SK-N-SH treated with all-trans-retinoic acid at 6 μM for 48 hours (cell line): ENCODE measurements at regions not wholly inside any gene's neighbourhood (a gene's known extent, or its start where the extent isn't known, plus 50 kb on each side); places are given as distances from the start of the nearest gene placed in this dataset.

Source experiments
- ARNTL ChIP-seq: fragments of 450-650 bp; formaldehyde crosslinking; IDR thresholded peaks from 2 replicates; pipeline ENCODE4 v1.5.0; 2020; ENCODE audit warnings: low read depth, mild to moderate bottlenecking, moderate library complexity, borderline replicate concordance
- ESRRG ChIP-seq: fragments of 250-450 bp; sonication (Bioruptor Pico); IDR thresholded peaks from 2 replicates; pipeline ENCODE4 v1.6.1; 2021; ENCODE audit warnings: mild to moderate bottlenecking
- ISL1 ChIP-seq: fragments of 250-450 bp; sonication (Bioruptor Pico); IDR thresholded peaks from 2 replicates; pipeline ENCODE4 v2.1.2; 2022; ENCODE audit warnings: mild to moderate bottlenecking, moderate library complexity
- OSR1 ChIP-seq: fragments of 250-450 bp; sonication (Bioruptor Pico); IDR thresholded peaks from 2 replicates; pipeline ENCODE4 v1.8.0; 2022; ENCODE audit warnings: moderate library complexity, mild to moderate bottlenecking, inconsistent platforms
- TOX ChIP-seq: fragments of 250-450 bp; sonication (Bioruptor Pico); IDR thresholded peaks from 2 replicates; pipeline ENCODE4 v1.8.0; 2021; ENCODE audit warnings: mild to moderate bottlenecking, moderate library complexity, borderline replicate concordance
- ZC3H10 ChIP-seq: fragments of 250-450 bp; sonication (Bioruptor Pico); IDR thresholded peaks from 2 replicates; pipeline ENCODE4 v1.5.1; 2021; ENCODE audit warnings: mild to moderate bottlenecking, moderate library complexity
- ZFP30 ChIP-seq: fragments of 450-650 bp; formaldehyde crosslinking; IDR thresholded peaks from 2 replicates; pipeline ENCODE4 v1.5.0; 2022; ENCODE audit warnings: mild to moderate bottlenecking, moderate library complexity
- ZNF565 ChIP-seq: fragments of 450-650 bp; formaldehyde crosslinking; conservative IDR thresholded peaks from 2 replicates; pipeline ENCODE4 v1.5.0; 2020; ENCODE audit warnings: low read depth, mild to moderate bottlenecking, moderate library complexity
- ZNF70 ChIP-seq: fragments of 450-650 bp; formaldehyde crosslinking; IDR thresholded peaks from 2 replicates; pipeline ENCODE4 v1.5.0; 2020; ENCODE audit warnings: mild to moderate bottlenecking, moderate library complexity
- ZNF8 ChIP-seq: fragments of 450-650 bp; formaldehyde crosslinking; IDR thresholded peaks from 2 replicates; pipeline ENCODE4 v1.5.0; 2020; ENCODE audit warnings: mild to moderate bottlenecking, moderate library complexity
- TF ChIP-seq, protein P1 (sequence below): fragments of 250-450 bp; sonication (Bioruptor Pico); IDR thresholded peaks from 2 replicates; pipeline ENCODE4 v1.8.0; 2020; ENCODE audit warnings: mild to moderate bottlenecking, moderate library complexity, borderline replicate concordance
- TF ChIP-seq, protein P2 (sequence below): fragments of 250-450 bp; sonication (Bioruptor Pico); IDR thresholded peaks from 2 replicates; pipeline ENCODE4 v1.5.1; 2021; ENCODE audit warnings: mild to moderate bottlenecking, moderate library complexity
- TF ChIP-seq, protein P3 (sequence below): fragments of 250-450 bp; sonication (Bioruptor Pico); IDR thresholded peaks from 2 replicates; pipeline ENCODE4 v1.5.0; 2020; ENCODE audit warnings: mild to moderate bottlenecking, moderate library complexity

DNA sequence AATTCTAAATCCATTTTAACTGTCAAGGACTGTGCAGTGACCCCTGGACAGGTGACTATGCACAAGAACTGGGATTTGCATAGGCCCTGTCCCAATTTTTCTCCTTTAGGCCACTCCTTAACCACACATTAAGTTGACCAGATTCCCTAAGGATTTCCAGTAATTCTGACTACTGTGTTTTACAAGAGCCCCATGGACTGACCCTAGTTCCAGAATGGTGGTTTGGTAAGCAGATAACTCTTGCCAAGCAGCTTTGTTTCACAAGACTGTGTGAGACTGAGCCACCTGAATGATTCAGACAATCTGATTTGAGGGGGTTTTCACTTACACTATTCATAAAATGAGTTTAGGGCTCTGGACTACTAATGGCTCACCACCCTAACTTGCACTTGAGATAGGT, 535.8 kb downstream of the ZBBX start:
- no peak for TF ChIP-seq ZC3H10 (CRISPR knock-in tag)
- TF ChIP-seq ARNTL (CRISPR knock-in tag), result no peak
- TF ChIP-seq, protein P1, sequence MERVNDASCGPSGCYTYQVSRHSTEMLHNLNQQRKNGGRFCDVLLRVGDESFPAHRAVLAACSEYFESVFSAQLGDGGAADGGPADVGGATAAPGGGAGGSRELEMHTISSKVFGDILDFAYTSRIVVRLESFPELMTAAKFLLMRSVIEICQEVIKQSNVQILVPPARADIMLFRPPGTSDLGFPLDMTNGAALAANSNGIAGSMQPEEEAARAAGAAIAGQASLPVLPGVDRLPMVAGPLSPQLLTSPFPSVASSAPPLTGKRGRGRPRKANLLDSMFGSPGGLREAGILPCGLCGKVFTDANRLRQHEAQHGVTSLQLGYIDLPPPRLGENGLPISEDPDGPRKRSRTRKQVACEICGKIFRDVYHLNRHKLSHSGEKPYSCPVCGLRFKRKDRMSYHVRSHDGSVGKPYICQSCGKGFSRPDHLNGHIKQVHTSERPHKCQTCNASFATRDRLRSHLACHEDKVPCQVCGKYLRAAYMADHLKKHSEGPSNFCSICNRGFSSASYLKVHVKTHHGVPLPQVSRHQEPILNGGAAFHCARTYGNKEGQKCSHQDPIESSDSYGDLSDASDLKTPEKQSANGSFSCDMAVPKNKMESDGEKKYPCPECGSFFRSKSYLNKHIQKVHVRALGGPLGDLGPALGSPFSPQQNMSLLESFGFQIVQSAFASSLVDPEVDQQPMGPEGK, result no peak
- TF ChIP-seq, protein P2, sequence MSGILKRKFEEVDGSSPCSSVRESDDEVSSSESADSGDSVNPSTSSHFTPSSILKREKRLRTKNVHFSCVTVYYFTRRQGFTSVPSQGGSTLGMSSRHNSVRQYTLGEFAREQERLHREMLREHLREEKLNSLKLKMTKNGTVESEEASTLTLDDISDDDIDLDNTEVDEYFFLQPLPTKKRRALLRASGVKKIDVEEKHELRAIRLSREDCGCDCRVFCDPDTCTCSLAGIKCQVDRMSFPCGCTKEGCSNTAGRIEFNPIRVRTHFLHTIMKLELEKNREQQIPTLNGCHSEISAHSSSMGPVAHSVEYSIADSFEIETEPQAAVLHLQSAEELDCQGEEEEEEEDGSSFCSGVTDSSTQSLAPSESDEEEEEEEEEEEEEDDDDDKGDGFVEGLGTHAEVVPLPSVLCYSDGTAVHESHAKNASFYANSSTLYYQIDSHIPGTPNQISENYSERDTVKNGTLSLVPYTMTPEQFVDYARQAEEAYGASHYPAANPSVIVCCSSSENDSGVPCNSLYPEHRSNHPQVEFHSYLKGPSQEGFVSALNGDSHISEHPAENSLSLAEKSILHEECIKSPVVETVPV (CRISPR knock-in tag), result no peak
- no peak for TF ChIP-seq ZFP30 (CRISPR knock-in tag)
- TF ChIP-seq, protein P3, sequence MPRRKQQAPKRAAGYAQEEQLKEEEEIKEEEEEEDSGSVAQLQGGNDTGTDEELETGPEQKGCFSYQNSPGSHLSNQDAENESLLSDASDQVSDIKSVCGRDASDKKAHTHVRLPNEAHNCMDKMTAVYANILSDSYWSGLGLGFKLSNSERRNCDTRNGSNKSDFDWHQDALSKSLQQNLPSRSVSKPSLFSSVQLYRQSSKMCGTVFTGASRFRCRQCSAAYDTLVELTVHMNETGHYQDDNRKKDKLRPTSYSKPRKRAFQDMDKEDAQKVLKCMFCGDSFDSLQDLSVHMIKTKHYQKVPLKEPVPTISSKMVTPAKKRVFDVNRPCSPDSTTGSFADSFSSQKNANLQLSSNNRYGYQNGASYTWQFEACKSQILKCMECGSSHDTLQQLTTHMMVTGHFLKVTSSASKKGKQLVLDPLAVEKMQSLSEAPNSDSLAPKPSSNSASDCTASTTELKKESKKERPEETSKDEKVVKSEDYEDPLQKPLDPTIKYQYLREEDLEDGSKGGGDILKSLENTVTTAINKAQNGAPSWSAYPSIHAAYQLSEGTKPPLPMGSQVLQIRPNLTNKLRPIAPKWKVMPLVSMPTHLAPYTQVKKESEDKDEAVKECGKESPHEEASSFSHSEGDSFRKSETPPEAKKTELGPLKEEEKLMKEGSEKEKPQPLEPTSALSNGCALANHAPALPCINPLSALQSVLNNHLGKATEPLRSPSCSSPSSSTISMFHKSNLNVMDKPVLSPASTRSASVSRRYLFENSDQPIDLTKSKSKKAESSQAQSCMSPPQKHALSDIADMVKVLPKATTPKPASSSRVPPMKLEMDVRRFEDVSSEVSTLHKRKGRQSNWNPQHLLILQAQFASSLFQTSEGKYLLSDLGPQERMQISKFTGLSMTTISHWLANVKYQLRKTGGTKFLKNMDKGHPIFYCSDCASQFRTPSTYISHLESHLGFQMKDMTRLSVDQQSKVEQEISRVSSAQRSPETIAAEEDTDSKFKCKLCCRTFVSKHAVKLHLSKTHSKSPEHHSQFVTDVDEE (CRISPR knock-in tag), result no peak
- no peak for TF ChIP-seq ESRRG (CRISPR knock-in tag)
- no peak for TF ChIP-seq ZNF565
- no peak for TF ChIP-seq TOX (CRISPR knock-in tag)
- no peak for TF ChIP-seq ZNF8 (CRISPR knock-in tag)
- no peak for TF ChIP-seq ISL1
- no peak for TF ChIP-seq ZNF70
- no peak for TF ChIP-seq OSR1
